Astrocyte (in vitro differentiated cells and primary cell): ENCODE measurements at regions not wholly inside any gene's neighbourhood (a gene's known extent, or its start where the extent isn't known, plus 50 kb on each side); places are given as distances from the start of the nearest gene placed in this dataset.

Source experiments
- EZH2 ChIP-seq: IDR thresholded peaks from 2 replicates; pipeline ENCODE4 v1.6.1; 2012; ENCODE audit warnings: mild to moderate bottlenecking, low read length, inconsistent platforms; ENCODE audit not compliant: insufficient read depth
- TF ChIP-seq, protein P1 (sequence below): IDR thresholded peaks from 2 replicates; pipeline ENCODE4 v1.5.1; 2011; ENCODE audit warnings: low read depth, mild to moderate bottlenecking, inconsistent platforms, low read length, moderate library complexity; ENCODE audit not compliant: insufficient read depth

DNA sequence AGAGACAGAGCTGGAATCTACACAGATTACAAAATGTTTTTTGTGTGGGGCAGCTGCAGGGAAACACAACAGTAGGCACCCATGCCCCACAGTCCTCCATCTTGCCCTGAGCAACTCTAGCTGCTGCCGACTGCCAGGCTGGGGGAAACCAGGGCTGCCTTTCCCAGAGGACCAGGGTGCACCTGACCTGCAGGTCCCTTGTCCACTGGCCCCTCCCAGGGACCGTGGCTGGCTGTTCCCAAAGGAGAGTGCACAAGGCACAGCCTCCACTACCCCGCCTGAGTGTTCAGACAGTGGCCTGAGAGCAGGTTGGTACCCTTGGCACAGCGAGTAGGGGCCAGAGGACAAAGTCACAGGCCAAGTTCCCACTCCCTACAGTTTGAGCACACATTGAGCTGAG is 181.8 kb downstream of the BARX2 start:
- TF ChIP-seq, protein P1, sequence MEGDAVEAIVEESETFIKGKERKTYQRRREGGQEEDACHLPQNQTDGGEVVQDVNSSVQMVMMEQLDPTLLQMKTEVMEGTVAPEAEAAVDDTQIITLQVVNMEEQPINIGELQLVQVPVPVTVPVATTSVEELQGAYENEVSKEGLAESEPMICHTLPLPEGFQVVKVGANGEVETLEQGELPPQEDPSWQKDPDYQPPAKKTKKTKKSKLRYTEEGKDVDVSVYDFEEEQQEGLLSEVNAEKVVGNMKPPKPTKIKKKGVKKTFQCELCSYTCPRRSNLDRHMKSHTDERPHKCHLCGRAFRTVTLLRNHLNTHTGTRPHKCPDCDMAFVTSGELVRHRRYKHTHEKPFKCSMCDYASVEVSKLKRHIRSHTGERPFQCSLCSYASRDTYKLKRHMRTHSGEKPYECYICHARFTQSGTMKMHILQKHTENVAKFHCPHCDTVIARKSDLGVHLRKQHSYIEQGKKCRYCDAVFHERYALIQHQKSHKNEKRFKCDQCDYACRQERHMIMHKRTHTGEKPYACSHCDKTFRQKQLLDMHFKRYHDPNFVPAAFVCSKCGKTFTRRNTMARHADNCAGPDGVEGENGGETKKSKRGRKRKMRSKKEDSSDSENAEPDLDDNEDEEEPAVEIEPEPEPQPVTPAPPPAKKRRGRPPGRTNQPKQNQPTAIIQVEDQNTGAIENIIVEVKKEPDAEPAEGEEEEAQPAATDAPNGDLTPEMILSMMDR: no peak
- no peak for TF ChIP-seq EZH2
